NCI-H345 treated with DMSO at 0.1 percent for 48 hours (cell line): ENCODE measurements at regions not wholly inside any gene's neighbourhood (a gene's known extent, or its start where the extent isn't known, plus 50 kb on each side); places are given as distances from the start of the nearest gene placed in this dataset.
"Not testable (repeated sequence)": the region's sequence is repeated elsewhere in the genome, so short reads cannot be mapped to it uniquely, and the experiment has no call there.

Experiments used
- DNase-seq: peaks from one replicate; lab custom pipeline; 2025; ENCODE audit not compliant: unreplicated experiment; lab: John Stamatoyannopoulos, UW

DNA sequence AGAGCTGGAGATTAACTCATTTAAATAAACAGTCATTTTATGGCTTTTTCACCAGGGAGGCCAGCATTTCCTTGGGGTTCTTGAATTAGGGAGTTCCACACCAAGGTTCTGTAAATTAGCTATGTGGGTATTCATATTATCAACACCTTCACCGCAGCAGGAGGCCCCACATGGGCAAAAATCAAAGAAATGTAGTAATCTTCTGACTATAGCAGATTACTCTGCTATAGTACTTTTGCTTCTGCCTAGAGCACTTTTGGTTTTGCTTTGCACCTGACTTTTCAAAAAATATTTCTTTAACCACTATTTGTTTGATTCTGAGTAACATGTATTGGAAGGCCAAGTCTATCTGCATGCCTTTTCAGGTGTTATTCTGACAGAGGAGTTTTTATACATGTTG, 108.6 kb upstream of the POMZP3 start:
- DNase-seq = not testable (repeated sequence)

DNA sequence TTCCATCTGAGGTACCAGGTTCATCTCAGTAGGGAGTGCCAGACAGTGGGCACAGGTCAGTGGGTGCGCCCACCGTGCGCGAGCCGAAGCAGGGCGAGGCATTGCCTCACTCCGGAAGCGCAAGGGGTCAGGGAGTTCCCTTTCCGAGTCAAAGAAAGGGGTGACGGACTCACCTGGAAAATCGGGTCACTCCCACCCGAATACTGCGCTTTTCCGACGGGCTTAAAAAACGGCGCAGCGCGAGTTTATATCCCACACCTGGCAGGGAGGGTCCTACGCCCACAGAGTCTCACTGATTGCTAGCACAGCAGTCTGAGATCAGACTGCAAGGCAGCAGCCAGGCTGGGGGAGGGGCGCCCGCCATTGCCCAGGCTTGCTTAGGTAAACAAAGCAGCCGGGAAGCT, 101.5 kb upstream of the POMZP3 start:
- DNase-seq = not testable (repeated sequence)

DNA sequence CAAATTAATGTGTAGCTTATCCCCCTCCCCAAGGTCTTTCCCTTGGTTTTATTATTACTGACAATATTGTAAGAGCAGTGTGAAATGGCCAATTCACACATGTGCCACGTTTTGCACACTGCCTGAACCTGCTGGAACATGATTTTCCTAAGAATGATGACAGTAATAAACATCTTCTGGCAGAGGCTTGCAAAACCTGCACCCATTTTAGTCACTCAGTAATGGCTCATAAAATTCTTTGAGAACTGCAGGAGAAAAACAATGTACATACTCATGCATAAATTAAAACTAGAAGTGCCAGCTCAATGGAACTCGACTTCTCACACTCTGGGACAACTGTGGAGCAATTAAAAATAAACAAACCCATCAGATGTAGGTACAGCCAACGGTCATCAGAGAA, 96.8 kb upstream of the POMZP3 start:
- not testable (repeated sequence) for DNase-seq

DNA sequence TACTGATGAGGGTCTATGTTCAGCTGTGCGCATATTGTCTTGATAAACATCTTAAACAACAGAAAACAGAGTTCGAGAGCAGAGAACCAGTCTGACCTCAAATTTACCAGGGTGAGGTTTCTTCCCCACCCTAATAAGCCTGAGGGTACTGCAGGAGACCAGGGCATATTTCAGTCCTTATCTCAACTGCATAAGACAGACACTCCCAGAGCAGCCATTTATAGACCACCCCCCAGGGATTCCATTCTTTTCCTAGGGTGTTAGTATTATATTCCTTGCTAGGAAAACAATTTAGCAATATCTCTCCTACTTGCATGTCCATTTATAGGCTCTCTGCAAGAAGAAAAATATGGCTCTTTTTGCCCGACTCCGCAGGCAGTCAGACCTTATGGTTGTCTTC, 89.5 kb upstream of the POMZP3 start:
- DNase-seq = not testable (repeated sequence)

DNA sequence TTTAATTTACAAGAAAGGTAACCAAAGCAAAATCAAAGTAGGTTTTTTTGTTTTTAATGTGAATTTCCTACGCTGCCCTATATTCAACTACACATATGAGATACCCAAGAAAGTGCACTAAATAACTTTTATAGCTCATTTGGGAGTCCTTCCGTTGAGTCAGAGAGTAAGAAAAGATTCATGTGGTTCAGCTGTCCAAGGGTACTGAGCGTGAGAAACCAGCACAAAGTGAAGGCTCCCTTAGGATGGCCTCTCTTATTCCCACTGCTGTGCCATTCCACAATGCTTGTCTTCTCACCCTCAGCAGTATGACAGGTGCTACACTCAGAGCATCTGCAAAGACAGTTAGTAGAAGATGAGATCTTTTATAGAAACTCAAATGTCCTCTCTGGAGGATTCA, 85.8 kb upstream of the POMZP3 start:
- DNase-seq = not testable (repeated sequence)

DNA sequence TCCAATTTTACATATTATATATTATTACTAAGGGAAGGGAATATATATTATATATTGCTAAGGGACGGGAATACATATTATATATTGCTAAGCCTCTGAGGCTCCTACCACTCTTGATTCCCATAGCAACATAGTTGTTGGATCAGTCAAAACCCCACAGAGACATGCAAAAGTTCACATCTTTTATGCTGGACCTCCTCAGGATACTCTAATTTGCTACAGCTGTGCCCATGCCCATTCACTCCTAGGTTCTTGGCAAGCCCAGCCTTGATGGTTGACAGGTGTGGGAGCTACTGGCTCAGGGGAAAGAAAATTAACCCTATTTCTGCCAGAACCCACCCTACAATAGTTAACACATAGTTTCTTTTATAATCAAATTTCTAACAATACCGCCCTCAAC, 84.6 kb upstream of the POMZP3 start:
- DNase-seq = not testable (repeated sequence)

DNA sequence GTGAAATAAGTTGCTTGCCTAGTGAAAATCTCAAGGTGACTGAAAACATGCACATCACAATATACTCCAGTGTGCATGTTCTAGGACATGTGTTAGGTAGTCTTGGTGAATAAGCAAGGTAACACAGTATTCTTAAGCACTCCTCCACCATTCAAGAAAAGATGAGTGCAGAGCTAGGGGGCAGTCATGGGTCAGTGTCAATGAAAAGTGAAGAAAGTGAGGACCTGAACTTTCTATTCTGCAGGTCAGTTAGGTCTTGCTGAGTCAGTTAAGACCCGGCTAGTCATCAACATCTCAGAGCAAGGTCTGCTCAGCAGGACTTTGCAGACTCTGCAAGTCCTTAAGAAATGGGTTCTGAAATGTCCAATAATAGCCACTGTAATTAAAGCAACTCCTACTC, 82.6 kb upstream of the POMZP3 start:
- not testable (repeated sequence) for DNase-seq

DNA sequence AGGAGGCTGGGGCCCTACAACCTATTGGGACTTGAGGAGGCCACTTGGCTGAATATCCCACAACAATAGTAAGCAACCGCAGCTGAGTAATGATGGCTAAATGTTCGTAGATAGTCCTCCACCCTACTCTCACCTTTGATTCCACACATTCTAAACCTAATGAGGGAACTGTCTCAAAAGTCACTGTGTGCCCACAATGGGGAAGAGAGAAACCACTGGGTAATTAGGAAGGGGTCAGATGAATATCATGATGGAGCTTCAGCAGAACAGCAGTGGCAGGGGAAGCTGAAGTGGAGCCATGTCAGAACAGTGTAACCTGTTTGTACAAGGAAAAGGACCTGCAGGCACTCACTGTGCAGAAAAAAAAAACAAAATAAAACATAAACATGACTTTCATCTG, 81.4 kb upstream of the POMZP3 start:
- DNase-seq = not testable (repeated sequence)

DNA sequence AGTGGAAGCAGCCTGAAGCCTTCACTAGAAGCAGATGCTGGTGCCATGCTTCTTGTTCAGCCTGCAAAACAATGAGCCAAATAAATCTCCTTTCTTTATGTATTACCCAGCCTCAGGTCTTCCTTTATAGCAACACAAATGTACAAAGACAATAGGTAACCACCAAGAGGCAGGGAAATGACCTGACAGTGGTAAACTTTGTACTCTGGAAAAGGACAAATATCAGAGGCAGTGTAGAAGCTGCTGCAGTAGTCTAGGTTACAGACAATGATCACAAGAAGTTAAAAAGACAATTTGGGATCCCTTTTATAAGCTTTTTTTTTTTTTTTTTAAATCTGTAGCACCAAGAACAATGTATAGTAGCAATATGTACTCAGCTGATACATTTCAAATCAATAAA, 76.7 kb upstream of the POMZP3 start:
- DNase-seq = not testable (repeated sequence)

DNA sequence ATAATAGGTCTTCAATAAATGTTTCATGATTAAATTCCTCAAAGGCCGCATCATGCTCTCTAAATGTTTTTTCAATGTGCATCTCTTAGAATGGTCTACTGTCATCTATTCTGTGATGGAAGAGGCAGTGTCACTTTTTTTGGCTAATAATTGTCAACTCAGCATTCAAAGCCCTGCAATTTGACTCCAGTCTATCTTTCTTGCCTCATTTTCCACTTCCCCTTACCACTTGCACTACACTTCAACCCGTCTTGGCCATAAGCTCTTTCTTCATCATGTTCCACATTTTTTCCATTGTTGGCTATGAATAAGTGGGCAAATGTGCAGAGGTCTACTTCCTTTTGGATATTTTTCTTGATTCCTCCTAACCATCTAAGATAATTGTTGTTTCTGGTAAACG, 59.2 kb upstream of the POMZP3 start:
- DNase-seq = not testable (repeated sequence)

DNA sequence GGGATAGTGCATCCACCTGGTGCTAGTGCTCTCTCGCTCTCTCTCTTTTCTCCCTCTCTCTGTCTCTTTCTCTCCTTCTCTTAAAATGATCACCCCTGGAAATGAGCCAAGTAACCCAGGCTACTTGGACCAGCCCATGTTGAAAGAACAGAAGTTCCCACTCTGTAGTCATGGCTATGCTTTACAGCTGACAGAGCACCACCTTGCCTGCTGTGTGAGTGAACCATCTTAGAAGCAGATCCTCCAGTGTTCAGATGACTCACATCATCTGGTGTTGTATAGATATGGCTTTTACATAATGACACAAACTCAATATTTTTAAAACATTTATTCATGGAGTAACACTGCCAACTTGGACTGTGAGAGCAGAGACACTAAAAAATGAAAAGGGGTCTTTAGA, 57.7 kb upstream of the POMZP3 start:
- DNase-seq = not testable (repeated sequence)

DNA sequence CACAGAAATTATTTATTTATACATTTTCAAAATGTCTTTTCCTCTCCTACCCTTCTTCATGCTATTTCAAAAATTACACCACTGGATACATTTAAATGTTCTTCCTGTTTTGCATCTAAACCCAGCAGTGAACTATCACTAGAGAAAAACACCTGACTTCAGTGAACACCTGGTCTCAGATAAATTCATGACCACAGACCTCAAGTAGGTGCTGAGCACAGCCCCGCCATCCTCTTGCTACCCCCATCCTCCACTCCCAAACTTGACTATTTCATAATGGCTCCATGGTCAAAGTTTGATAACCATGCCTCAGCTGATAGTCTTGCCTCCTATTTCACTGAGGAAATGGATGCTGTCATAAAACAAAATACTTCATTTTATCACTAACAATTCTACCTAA, 56.6 kb upstream of the POMZP3 start:
- not testable (repeated sequence) for DNase-seq

DNA sequence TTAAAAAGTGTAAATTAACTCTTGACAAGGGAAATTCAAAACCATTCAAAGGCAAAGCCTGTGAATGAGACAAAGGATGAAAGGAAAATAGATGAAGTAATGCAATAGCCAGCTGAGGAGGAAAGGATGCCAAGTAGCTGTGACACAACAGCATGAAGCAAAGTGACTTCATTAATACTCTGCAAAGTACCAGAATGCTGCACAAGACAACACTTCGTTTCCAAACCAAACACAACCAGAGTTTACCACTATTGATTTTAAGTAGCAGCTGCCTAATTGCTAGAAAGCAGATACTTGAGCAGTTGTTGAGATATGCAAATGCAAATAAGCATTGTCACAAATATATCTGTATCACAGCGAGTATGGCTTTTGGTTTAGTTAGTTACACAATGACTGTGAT, 54.7 kb upstream of the POMZP3 start:
- peak; percentile 49 for DNase-seq

DNA sequence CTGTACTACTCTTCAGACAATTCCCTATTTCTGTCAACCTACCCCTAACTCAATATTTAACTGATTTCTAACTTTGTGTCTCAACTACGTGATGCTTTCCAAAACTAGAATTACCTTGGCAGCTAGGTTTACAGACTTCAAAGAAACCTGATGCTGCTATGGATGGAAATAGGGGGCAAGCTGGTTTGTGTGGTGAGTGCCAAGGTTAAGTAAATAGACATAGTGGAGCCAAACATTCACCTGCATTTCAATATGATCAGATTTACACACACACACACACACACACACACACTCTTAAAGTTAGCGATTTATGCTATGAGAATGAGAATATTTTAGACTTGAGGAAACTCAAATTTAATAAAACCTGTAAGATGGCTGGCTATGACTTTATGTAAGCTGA, 52.1 kb upstream of the POMZP3 start:
- not testable (repeated sequence) for DNase-seq

DNA sequence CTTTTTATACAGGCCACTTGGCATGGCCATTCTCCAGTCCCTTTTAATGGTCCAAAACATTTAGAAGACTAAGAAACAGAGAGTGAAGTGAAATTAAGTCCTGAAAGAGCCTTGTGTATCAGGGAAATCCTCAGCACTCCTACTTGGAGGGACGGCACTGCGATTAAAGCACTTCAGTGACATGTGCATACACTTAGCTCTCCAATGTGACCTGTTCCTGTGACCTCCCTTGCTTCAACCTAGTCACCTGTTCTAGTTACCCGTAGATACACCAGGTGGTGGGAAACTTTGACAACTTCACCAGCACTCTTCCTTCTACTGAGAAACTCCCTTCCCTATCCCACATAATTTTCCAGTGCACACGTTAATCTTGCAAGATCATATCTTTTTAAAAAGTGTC, 51.4 kb upstream of the POMZP3 start:
- not testable (repeated sequence) for DNase-seq

DNA sequence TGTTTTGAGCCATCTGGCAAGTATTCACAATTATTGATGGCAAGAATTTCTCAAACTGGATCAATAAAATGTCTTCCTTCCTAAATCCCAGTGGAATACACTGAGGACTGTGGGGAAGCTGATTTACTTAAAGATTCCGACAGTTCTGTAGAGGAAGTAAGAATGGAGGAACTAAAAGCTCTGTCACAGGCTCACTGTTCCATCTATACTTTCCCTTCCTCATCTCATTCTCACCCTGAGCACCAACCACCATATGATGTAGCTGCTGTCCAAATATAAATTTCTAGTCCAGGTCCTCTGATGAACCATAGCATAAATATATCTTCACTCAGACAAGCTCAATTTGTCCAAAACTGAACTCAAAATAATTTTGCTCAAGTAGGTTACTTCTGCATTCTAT, 49.8 kb upstream of the POMZP3 start:
- not testable (repeated sequence) for DNase-seq
